GM21367 (cell line): ENCODE measurements at regions not wholly inside any gene's neighbourhood (a gene's known extent, or its start where the extent isn't known, plus 50 kb on each side); places are given as distances from the start of the nearest gene placed in this dataset.

ENCODE experiments used
- ATAC-seq: cut with Tn5 transposase; IDR thresholded peaks from one replicate; pipeline ENCODE4 v1.9.1; 2021; ENCODE audit not compliant: unreplicated experiment

GRCh38 chr13:73284081-73284874 lies 225.5 kb downstream of the KLF5 start:
- ATAC-seq: no peak

- no peak for ATAC-seq
These were observed 224.8 kb downstream of the KLF5 start for GRCh38 chr13:73283636-73284035.

- no peak for ATAC-seq
These were observed 222.9 kb downstream of the KLF5 start for GRCh38 chr13:73281746-73282145.

- peak; percentile 47 for ATAC-seq
These were observed 219.4 kb downstream of the KLF5 start for GRCh38 chr13:73278186-73278585.

GRCh38 chr13:73275163-73275562 lies 216.4 kb downstream of the KLF5 start:
- no peak for ATAC-seq

GRCh38 chr13:73274147-73274546 lies 215.3 kb downstream of the KLF5 start:
- ATAC-seq: no peak

GRCh38 chr13:73273745-73274144 lies 214.9 kb downstream of the KLF5 start:
- no peak for ATAC-seq

GRCh38 chr13:73273276-73273675 lies 214.5 kb downstream of the KLF5 start:
- no peak for ATAC-seq

GRCh38 chr13:73272831-73273230 lies 214.0 kb downstream of the KLF5 start:
- ATAC-seq: no peak

GRCh38 chr13:73268306-73268705 lies 209.5 kb downstream of the KLF5 start:
- no peak for ATAC-seq

- ATAC-seq: no peak
These were observed 207.9 kb downstream of the KLF5 start for GRCh38 chr13:73266640-73267180.

- no peak for ATAC-seq
These were observed 204.2 kb downstream of the KLF5 start for GRCh38 chr13:73262862-73263627.

- ATAC-seq: no peak
These were observed 203.0 kb downstream of the KLF5 start for GRCh38 chr13:73261739-73262216.

- ATAC-seq: no peak
These were observed 200.5 kb downstream of the KLF5 start for GRCh38 chr13:73259061-73260017.

GRCh38 chr13:73258406-73258805 lies 199.6 kb downstream of the KLF5 start:
- ATAC-seq: no peak

- no peak for ATAC-seq
These were observed 196.0 kb downstream of the KLF5 start for GRCh38 chr13:73254827-73255226.

- no peak for ATAC-seq
These were observed 192.9 kb downstream of the KLF5 start for GRCh38 chr13:73251626-73252265.

GRCh38 chr13:73250061-73250460 lies 191.3 kb downstream of the KLF5 start:
- no peak for ATAC-seq

- ATAC-seq: no peak
These were observed 190.1 kb downstream of the KLF5 start for GRCh38 chr13:73248711-73249580.
